Activated naive CD4-positive, alpha-beta T cell treated with anti-CD3 and anti-CD28 coated beads for 36 hours (primary cell): ENCODE measurements at regions not wholly inside any gene's neighbourhood (a gene's known extent, or its start where the extent isn't known, plus 50 kb on each side); places are given as distances from the start of the nearest gene placed in this dataset.

Source experiments
- CTCF ChIA-PET: fragments of 350-600 bp; sonication (Branson Sonifier 250); formaldehyde crosslinking; loops from one replicate; lab custom pipeline; 2021; ENCODE audit warnings: antibody characterized with exemption; lab: Charles Lee
- DNase-seq: peaks from one replicate; pipeline ENCODE4 v3.0.0-alpha.2; 2020
- H3K27ac Mint-ChIP-seq: one replicate; pipeline ENCODE4 v1.8.0; 2021; ENCODE audit warnings: mild to moderate bottlenecking, mixed read lengths
- H3K27me3 Mint-ChIP-seq: one replicate; pipeline ENCODE4 v1.8.0; 2021; ENCODE audit warnings: low read depth, mixed read lengths
- H3K36me3 Mint-ChIP-seq: one replicate; pipeline ENCODE4 v1.8.0; 2021; ENCODE audit warnings: low read depth, mixed read lengths
- H3K4me1 Mint-ChIP-seq: one replicate; pipeline ENCODE4 v1.8.0; 2021; ENCODE audit warnings: low read depth, mixed read lengths
- H3K4me3 Mint-ChIP-seq: one replicate; pipeline ENCODE4 v1.8.0; 2021; ENCODE audit warnings: mild to moderate bottlenecking, moderate library complexity, mixed read lengths
- H3K9me3 Mint-ChIP-seq: one replicate; pipeline ENCODE4 v1.8.0; 2021; ENCODE audit warnings: mixed read lengths
- intact Hi-C: fragments of 100-400 bp; cut with micrococcal nuclease; formaldehyde crosslinking; loops from one replicate; pipeline ENCODE4 v1.15.1; 2023

GRCh38 chr6:18990059-18990978 lies 603.2 kb downstream of the RNF144B start:
- Mint-ChIP-seq H3K9me3 (peaks cover 11% of the 10 kb centered on the region), H3K4me1 (no peaks in the 10 kb centered on the region), H3K36me3 (no peaks in the 10 kb centered on the region), H3K27me3 (no peaks in the 10 kb centered on the region), H3K4me3 (no peak overlapping the region), H3K27ac (no peak overlapping the region)
- DNase-seq = peak; percentile 62
- intact Hi-C loops = loop anchor here (10.0 kb wide), 1 partner anchor 1064 kb away; no protein-coding TSS in a partner anchor
- CTCF ChIA-PET = interaction anchor here (0.6 kb wide), 1 partner anchor 32 kb away, joined by 3 read pairs; no protein-coding TSS in a partner anchor

GRCh38 chr6:18997375-18997826 lies 610.3 kb downstream of the RNF144B start:
- Mint-ChIP-seq H3K4me1 (no peaks in the 10 kb centered on the region), H3K27me3 (no peaks in the 10 kb centered on the region), H3K36me3 (no peaks in the 10 kb centered on the region), H3K4me3 (no peak overlapping the region), H3K9me3 (peaks cover 16% of the 10 kb centered on the region), H3K27ac (no peak overlapping the region)
- intact Hi-C loops = loop anchor here (10.0 kb wide), 1 partner anchor 1057 kb away; no protein-coding TSS in a partner anchor
- CTCF ChIA-PET = no interaction called here
- no peak for DNase-seq

- Mint-ChIP-seq H3K4me1 (no peaks in the 10 kb centered on the region), H3K4me3 (no peak overlapping the region), H3K36me3 (no peaks in the 10 kb centered on the region), H3K27me3 (no peaks in the 10 kb centered on the region), H3K27ac (no peak overlapping the region), H3K9me3 (peaks cover 3% of the 10 kb centered on the region)
- DNase-seq = no peak
- CTCF ChIA-PET = no interaction called here
- intact Hi-C loops = no loop called here
Measured at GRCh38 chr6:19002976-19003560, 615.9 kb downstream of the RNF144B start.

GRCh38 chr6:19004176-19004575 lies 617.0 kb downstream of the RNF144B start:
- peaks cover 3% of the 10 kb centered on the region for H3K9me3 Mint-ChIP-seq
- intact Hi-C loops = no loop called here
- no peak for DNase-seq
- H3K27me3 Mint-ChIP-seq = no peaks in the 10 kb centered on the region
- CTCF ChIA-PET = no interaction called here
- H3K4me1 Mint-ChIP-seq = no peaks in the 10 kb centered on the region
- H3K27ac Mint-ChIP-seq = no peak overlapping the region
- H3K36me3 Mint-ChIP-seq = no peaks in the 10 kb centered on the region
- no peak overlapping the region for H3K4me3 Mint-ChIP-seq

- Mint-ChIP-seq H3K9me3 (peaks cover 5% of the 10 kb centered on the region), H3K36me3 (no peaks in the 10 kb centered on the region), H3K27me3 (no peaks in the 10 kb centered on the region), H3K4me3 (no peak overlapping the region), H3K4me1 (no peaks in the 10 kb centered on the region), H3K27ac (no peak overlapping the region)
- intact Hi-C loops = no loop called here
- no peak for DNase-seq
- CTCF ChIA-PET = no interaction called here
Measured at GRCh38 chr6:19009769-19010168, 622.6 kb downstream of the RNF144B start.

GRCh38 chr6:19013026-19013705 lies 626.0 kb downstream of the RNF144B start:
- CTCF ChIA-PET = no interaction called here
- Mint-ChIP-seq H3K4me3 (no peak overlapping the region), H3K27ac (no peak overlapping the region), H3K36me3 (no peaks in the 10 kb centered on the region), H3K4me1 (no peaks in the 10 kb centered on the region), H3K27me3 (no peaks in the 10 kb centered on the region), H3K9me3 (peaks cover 3% of the 10 kb centered on the region)
- no peak for DNase-seq
- intact Hi-C loops = no loop called here

GRCh38 chr6:19024737-19025136 lies 637.6 kb downstream of the RNF144B start:
- Mint-ChIP-seq H3K27me3 (no peaks in the 10 kb centered on the region), H3K4me3 (no peak overlapping the region), H3K27ac (no peak overlapping the region), H3K36me3 (no peaks in the 10 kb centered on the region), H3K9me3 (peaks cover 2% of the 10 kb centered on the region), H3K4me1 (no peaks in the 10 kb centered on the region)
- intact Hi-C loops = no loop called here
- no peak for DNase-seq
- CTCF ChIA-PET = interaction anchor here (0.6 kb wide), 1 partner anchor 607 kb away, joined by 3 read pairs; no protein-coding TSS in a partner anchor

- H3K4me3 Mint-ChIP-seq = no peak overlapping the region
- DNase-seq = no peak
- H3K36me3 Mint-ChIP-seq = no peaks in the 10 kb centered on the region
- H3K4me1 Mint-ChIP-seq = no peaks in the 10 kb centered on the region
- H3K27me3 Mint-ChIP-seq = no peaks in the 10 kb centered on the region
- intact Hi-C loops = no loop called here
- CTCF ChIA-PET = no interaction called here
- H3K9me3 Mint-ChIP-seq = peaks cover 2% of the 10 kb centered on the region
- H3K27ac Mint-ChIP-seq = no peak overlapping the region
Measured at GRCh38 chr6:19028201-19028600, 641.1 kb downstream of the RNF144B start.

GRCh38 chr6:19032591-19033295 lies 645.6 kb downstream of the RNF144B start:
- no peaks in the 10 kb centered on the region for H3K36me3 Mint-ChIP-seq
- no peaks in the 10 kb centered on the region for H3K4me1 Mint-ChIP-seq
- CTCF ChIA-PET = no interaction called here
- no peak overlapping the region for H3K4me3 Mint-ChIP-seq
- DNase-seq = no peak
- intact Hi-C loops = no loop called here
- H3K27ac Mint-ChIP-seq = no peak overlapping the region
- no peaks in the 10 kb centered on the region for H3K27me3 Mint-ChIP-seq
- H3K9me3 Mint-ChIP-seq = peaks cover 2% of the 10 kb centered on the region

- Mint-ChIP-seq H3K27ac (no peak overlapping the region), H3K4me3 (no peak overlapping the region), H3K9me3 (peaks cover under 1% of the 10 kb centered on the region), H3K27me3 (no peaks in the 10 kb centered on the region), H3K4me1 (no peaks in the 10 kb centered on the region), H3K36me3 (no peaks in the 10 kb centered on the region)
- CTCF ChIA-PET = no interaction called here
- intact Hi-C loops = no loop called here
- no peak for DNase-seq
Measured at GRCh38 chr6:19033683-19034082, 646.5 kb downstream of the RNF144B start.

GRCh38 chr6:19034986-19035385 lies 647.8 kb downstream of the RNF144B start:
- H3K4me1 Mint-ChIP-seq = no peaks in the 10 kb centered on the region
- intact Hi-C loops = no loop called here
- no peaks in the 10 kb centered on the region for H3K9me3 Mint-ChIP-seq
- H3K27me3 Mint-ChIP-seq = no peaks in the 10 kb centered on the region
- H3K36me3 Mint-ChIP-seq = no peaks in the 10 kb centered on the region
- CTCF ChIA-PET = interaction anchor here (0.5 kb wide), 1 partner anchor 20 kb away, joined by 3 read pairs; no protein-coding TSS in a partner anchor
- H3K27ac Mint-ChIP-seq = no peak overlapping the region
- H3K4me3 Mint-ChIP-seq = no peak overlapping the region
- DNase-seq = no peak
